ENCODE measurements at regions not wholly inside any gene's neighbourhood (a gene's known extent, or its start where the extent isn't known, plus 50 kb on each side); places are given as distances from the start of the nearest gene placed in this dataset.
"Not testable (repeated sequence)": the region's sequence is repeated elsewhere in the genome, so short reads cannot be mapped to it uniquely, and the experiment has no call there.

GRCh38 chr18:2112435-2113045, 458.8 kb downstream of the METTL4 start:
- DNase-seq (ENCODE audit: low read depth in 3 of 3) = no peak

GRCh38 chr18:2114289-2114688, 457.0 kb downstream of the METTL4 start:
- DNase-seq (ENCODE audit: low read depth in 3 of 3) = no peak

- no peak for DNase-seq (ENCODE audit: low read depth in 3 of 3)
Measured at GRCh38 chr18:2114765-2115164, 456.5 kb downstream of the METTL4 start.

GRCh38 chr18:2121224-2121623, 450.1 kb downstream of the METTL4 start:
- DNase-seq (ENCODE audit: low read depth in 3 of 3) = no peak

- DNase-seq (ENCODE audit: low read depth in 3 of 3) = no peak
Measured at GRCh38 chr18:2123077-2123476, 448.2 kb downstream of the METTL4 start.

GRCh38 chr18:2134364-2134763, 436.9 kb downstream of the METTL4 start:
- DNase-seq (ENCODE audit: low read depth in 3 of 3) = no peak

- DNase-seq (ENCODE audit: low read depth in 3 of 3) = no peak
Measured at GRCh38 chr18:2135309-2135708, 436.0 kb downstream of the METTL4 start.

GRCh38 chr18:2138552-2138951, 432.8 kb downstream of the METTL4 start:
- no peak for DNase-seq (ENCODE audit: low read depth in 3 of 3)

- DNase-seq (ENCODE audit: low read depth in 3 of 3) = no peak
Measured at GRCh38 chr18:2139691-2140090, 431.6 kb downstream of the METTL4 start.

GRCh38 chr18:2143636-2144035, 427.7 kb downstream of the METTL4 start:
- no peak for DNase-seq (ENCODE audit: low read depth in 3 of 3)

- DNase-seq (ENCODE audit: low read depth in 3 of 3) = no peak
Measured at GRCh38 chr18:2144811-2145210, 426.5 kb downstream of the METTL4 start.

GRCh38 chr18:2146092-2146491, 425.2 kb downstream of the METTL4 start:
- DNase-seq (ENCODE audit: low read depth in 3 of 3) = no peak

GRCh38 chr18:2146754-2147153, 424.6 kb downstream of the METTL4 start:
- DNase-seq (ENCODE audit: low read depth in 3 of 3) = no peak

GRCh38 chr18:2147476-2148230, 423.7 kb downstream of the METTL4 start:
- no peak for DNase-seq (ENCODE audit: low read depth in 3 of 3)

GRCh38 chr18:2148823-2149222, 422.5 kb downstream of the METTL4 start:
- no peak for DNase-seq (ENCODE audit: low read depth in 3 of 3)

- no peak for DNase-seq (ENCODE audit: low read depth in 3 of 3)
Measured at GRCh38 chr18:2150566-2150965, 420.7 kb downstream of the METTL4 start.

- DNase-seq (ENCODE audit: low read depth in 3 of 3) = no peak
Measured at GRCh38 chr18:2154278-2154677, 417.0 kb downstream of the METTL4 start.

- no peak for DNase-seq (ENCODE audit: low read depth in 3 of 3)
Measured at GRCh38 chr18:2164644-2165550, 406.4 kb downstream of the METTL4 start.

GRCh38 chr18:2166876-2167275, 404.4 kb downstream of the METTL4 start:
- DNase-seq (ENCODE audit: low read depth in 3 of 3) = not testable (repeated sequence)

GRCh38 chr18:2168022-2168421, 403.3 kb downstream of the METTL4 start:
- no peak for DNase-seq (ENCODE audit: low read depth in 3 of 3)

GRCh38 chr18:2169656-2170055, 401.6 kb downstream of the METTL4 start:
- DNase-seq (ENCODE audit: low read depth in 3 of 3) = no peak

GRCh38 chr18:2171840-2172625, 399.3 kb downstream of the METTL4 start:
- no peak for DNase-seq (ENCODE audit: low read depth in 3 of 3)
